Calu3 (cell line): ENCODE measurements at regions not wholly inside any gene's neighbourhood (a gene's known extent, or its start where the extent isn't known, plus 50 kb on each side); places are given as distances from the start of the nearest gene placed in this dataset.
"Not testable (repeated sequence)": the region's sequence is repeated elsewhere in the genome, so short reads cannot be mapped to it uniquely, and the experiment has no call there.

Source experiments
- BruUV-seq: library from RNA; stranded (reverse); fragments of 400-500 nt; replicated peaks from 2 replicates; lab custom pipeline; 2021; lab: Mats Ljungman, UMichigan
- CTCF ChIA-PET: fragments of 300-600 bp; sonication (Branson Sonifier 250); formaldehyde crosslinking; loops from one replicate; lab custom pipeline; 2022; ENCODE audit warnings: antibody characterized with exemption; lab: Charles Lee
- DNase-seq: peaks from one replicate; pipeline ENCODE4 v3.0.0; 2022
- H3K27ac Mint-ChIP-seq: one replicate; pipeline ENCODE4 v1.8.0; 2022; ENCODE audit warnings: mixed read lengths; ENCODE audit not compliant: unreplicated experiment
- H3K27me3 Mint-ChIP-seq: one replicate; pipeline ENCODE4 v1.8.0; 2022; ENCODE audit warnings: mixed read lengths; ENCODE audit not compliant: unreplicated experiment
- H3K36me3 Mint-ChIP-seq: one replicate; pipeline ENCODE4 v1.8.0; 2022; ENCODE audit warnings: mild to moderate bottlenecking, moderate library complexity, mixed read lengths; ENCODE audit not compliant: insufficient read depth, unreplicated experiment
- H3K4me1 Mint-ChIP-seq: one replicate; pipeline ENCODE4 v1.8.0; 2022; ENCODE audit warnings: mild to moderate bottlenecking, low read depth, mixed read lengths; ENCODE audit not compliant: unreplicated experiment
- H3K4me3 Mint-ChIP-seq: one replicate; pipeline ENCODE4 v1.8.0; 2022; ENCODE audit warnings: mild to moderate bottlenecking, low read depth, moderate library complexity, mixed read lengths; ENCODE audit not compliant: unreplicated experiment
- H3K9me3 Mint-ChIP-seq: one replicate; pipeline ENCODE4 v1.8.0; 2022; ENCODE audit warnings: low read depth, mixed read lengths; ENCODE audit not compliant: unreplicated experiment
- intact Hi-C: fragments of 100-400 bp; cut with micrococcal nuclease; formaldehyde crosslinking; loops from one replicate; pipeline ENCODE4 v1.10.0; 2022; ENCODE audit not compliant: unreplicated experiment
- TF ChIP-seq, protein P1 (sequence below): fragments of 200-600 bp; IDR thresholded peaks from one replicate; pipeline ENCODE4 v1.8.0; 2022; ENCODE audit warnings: antibody characterized with exemption; ENCODE audit not compliant: unreplicated experiment

DNA sequence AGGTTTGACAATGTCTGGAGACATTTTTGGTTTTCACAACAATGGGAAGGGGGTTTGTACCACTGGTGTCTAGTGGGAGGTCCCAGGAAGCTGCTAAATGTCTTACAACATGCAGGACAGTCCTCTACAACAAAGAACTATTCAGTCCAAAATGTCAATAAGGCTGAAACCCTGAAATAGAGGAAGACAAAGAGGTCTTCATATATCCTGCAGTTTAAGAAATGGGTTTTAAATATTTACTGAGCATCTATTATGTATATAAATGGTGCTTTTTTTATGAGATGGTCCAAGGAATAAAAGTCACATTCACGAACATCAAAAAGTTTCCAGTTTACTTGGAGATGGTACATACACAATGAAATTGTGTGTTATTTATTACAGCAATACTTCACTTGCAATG is 107.3 kb downstream of the AKAP11 start:
- DNase-seq, result no peak
- Mint-ChIP-seq H3K9me3 (no peaks in the 10 kb centered on the region), H3K4me1 (no peaks in the 10 kb centered on the region), H3K27me3 (no peaks in the 10 kb centered on the region), H3K27ac (no peak overlapping the region), H3K36me3 (no peaks in the 10 kb centered on the region), H3K4me3 (no peak overlapping the region)
- BruUV-seq, result no TSS peak
- TF ChIP-seq, protein P1, sequence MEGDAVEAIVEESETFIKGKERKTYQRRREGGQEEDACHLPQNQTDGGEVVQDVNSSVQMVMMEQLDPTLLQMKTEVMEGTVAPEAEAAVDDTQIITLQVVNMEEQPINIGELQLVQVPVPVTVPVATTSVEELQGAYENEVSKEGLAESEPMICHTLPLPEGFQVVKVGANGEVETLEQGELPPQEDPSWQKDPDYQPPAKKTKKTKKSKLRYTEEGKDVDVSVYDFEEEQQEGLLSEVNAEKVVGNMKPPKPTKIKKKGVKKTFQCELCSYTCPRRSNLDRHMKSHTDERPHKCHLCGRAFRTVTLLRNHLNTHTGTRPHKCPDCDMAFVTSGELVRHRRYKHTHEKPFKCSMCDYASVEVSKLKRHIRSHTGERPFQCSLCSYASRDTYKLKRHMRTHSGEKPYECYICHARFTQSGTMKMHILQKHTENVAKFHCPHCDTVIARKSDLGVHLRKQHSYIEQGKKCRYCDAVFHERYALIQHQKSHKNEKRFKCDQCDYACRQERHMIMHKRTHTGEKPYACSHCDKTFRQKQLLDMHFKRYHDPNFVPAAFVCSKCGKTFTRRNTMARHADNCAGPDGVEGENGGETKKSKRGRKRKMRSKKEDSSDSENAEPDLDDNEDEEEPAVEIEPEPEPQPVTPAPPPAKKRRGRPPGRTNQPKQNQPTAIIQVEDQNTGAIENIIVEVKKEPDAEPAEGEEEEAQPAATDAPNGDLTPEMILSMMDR, result no peak
- CTCF ChIA-PET, result no interaction called here
- intact Hi-C loops, result no loop called here

DNA sequence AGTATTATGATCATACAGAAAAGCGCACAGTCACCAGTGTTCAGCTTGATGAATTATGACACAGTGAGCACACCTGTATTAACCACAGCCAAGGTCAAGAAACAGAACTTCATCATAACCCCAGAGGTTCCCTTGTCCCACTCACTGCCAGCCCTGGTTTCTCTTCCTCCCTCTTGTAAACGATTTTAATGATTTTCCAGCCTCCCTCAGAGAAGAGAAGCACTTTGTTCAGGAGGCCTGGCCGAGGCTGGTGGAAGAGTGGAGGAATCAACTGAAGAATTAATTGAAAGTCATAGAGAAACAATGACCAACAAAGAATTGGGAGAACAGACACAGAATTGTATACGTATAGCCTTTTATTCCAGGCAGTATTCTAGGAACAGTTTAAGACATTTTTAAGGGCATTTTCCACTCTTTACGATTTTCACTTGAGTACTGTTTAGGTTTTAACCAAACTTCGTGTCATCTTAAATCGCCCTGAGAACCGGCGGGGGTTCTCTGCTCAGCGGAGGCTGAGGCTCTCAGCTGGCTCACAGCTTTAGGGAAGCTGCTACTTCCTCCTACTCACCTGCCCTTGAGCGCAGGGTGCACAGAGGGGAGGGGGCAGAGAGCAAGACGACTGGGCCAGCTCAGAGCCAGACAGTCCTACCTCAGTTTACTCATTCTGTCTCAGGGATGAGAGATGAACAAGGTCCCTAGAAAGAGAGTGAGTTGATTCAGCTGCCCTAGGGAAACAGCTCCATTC is 108.6 kb downstream of the AKAP11 start:
- BruUV-seq, result no TSS peak
- TF ChIP-seq, protein P1, result no peak
- no peaks in the 10 kb centered on the region for H3K36me3 Mint-ChIP-seq
- H3K9me3 Mint-ChIP-seq, result no peaks in the 10 kb centered on the region
- H3K4me1 Mint-ChIP-seq, result no peaks in the 10 kb centered on the region
- DNase-seq, result no peak
- CTCF ChIA-PET, result no interaction called here
- H3K27me3 Mint-ChIP-seq, result no peaks in the 10 kb centered on the region
- intact Hi-C loops, result no loop called here
- no peak overlapping the region for H3K4me3 Mint-ChIP-seq
- no peak overlapping the region for H3K27ac Mint-ChIP-seq

DNA sequence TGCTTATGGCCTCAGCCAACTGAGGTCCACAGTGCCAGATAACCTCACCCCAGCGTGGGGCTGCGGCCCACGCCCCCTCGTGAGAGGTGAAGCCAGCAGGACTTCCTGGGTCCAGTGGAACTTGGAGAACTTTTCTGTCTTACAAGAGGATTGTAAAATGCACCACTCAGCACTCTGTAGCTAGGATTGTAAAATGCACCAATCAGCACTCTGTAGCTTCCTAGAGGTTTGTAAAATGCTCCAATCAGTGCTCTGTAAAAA is 109.1 kb downstream of the AKAP11 start:
- no peak overlapping the region for H3K4me3 Mint-ChIP-seq

DNA sequence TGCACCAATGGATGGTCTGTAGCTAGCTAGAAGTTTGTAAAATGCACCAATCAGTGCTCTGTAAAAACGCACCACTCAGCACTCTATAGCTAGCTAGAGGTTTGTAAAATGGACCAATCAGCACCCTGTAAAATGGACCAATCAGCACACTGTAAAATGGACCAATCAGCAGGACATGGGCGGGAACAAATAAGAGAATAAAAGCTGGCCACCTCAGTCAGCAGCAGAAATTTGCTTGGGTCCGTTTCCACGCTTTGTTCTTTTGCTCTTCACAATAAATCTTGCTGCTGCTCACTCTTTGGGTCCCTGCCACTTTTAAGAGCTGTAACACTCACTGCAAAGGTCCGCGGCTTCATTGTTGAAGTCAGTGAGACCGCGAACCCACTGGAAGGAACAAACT is 109.5 kb downstream of the AKAP11 start:
- H3K36me3 Mint-ChIP-seq, DNase-seq, CTCF ChIA-PET, H3K4me1 Mint-ChIP-seq, H3K27ac Mint-ChIP-seq, intact Hi-C loops, H3K4me3 Mint-ChIP-seq, H3K9me3 Mint-ChIP-seq, H3K27me3 Mint-ChIP-seq, BruUV-seq: not testable (repeated sequence)

More for the DNA sequence above, 109.1 kb downstream of the AKAP11 start:
- DNase-seq, result no peak
- Mint-ChIP-seq H3K36me3 (no peaks in the 10 kb centered on the region), H3K9me3 (no peaks in the 10 kb centered on the region), H3K27me3 (no peaks in the 10 kb centered on the region), H3K27ac (no peak overlapping the region), H3K4me1 (no peaks in the 10 kb centered on the region)
- BruUV-seq, result no TSS peak
- intact Hi-C loops, result no loop called here
- TF ChIP-seq, protein P1, result no peak
- CTCF ChIA-PET, result no interaction called here

DNA sequence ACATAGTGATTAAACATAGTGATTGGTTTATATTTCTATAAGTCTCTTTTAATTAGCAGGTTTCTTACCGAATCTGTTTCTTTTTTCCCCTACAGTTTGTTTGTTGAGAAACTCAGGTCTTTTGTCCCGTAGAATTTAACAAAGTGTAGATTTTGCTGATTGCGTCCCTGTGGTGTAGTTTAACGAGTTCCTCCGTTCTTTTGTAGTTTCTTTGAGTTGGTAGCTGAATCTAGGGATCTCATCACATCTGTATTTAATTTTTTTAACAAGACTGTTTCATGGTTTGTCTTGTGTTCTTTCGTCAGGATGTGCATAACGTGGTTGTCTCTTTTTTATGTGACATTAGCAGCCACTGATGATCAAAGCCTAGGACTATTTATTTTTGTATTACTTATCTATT is 111.1 kb downstream of the AKAP11 start:
- TF ChIP-seq, protein P1, result no peak
- H3K27ac Mint-ChIP-seq, result no peak overlapping the region
- no peaks in the 10 kb centered on the region for H3K9me3 Mint-ChIP-seq
- CTCF ChIA-PET, result no interaction called here
- H3K4me3 Mint-ChIP-seq, result no peak overlapping the region
- no peaks in the 10 kb centered on the region for H3K4me1 Mint-ChIP-seq
- no peaks in the 10 kb centered on the region for H3K27me3 Mint-ChIP-seq
- DNase-seq, result no peak
- H3K36me3 Mint-ChIP-seq, result no peaks in the 10 kb centered on the region
- intact Hi-C loops, result no loop called here
- no TSS peak for BruUV-seq
